Activated CD4-positive, alpha-beta T cell treated with anti-CD3 and anti-CD28 coated beads for 4 hours (primary cell): ENCODE measurements at regions not wholly inside any gene's neighbourhood (a gene's known extent, or its start where the extent isn't known, plus 50 kb on each side); places are given as distances from the start of the nearest gene placed in this dataset.

ENCODE experiments used
- DNase-seq, 2 donors: peaks; one replicate each; pipeline ENCODE4 v3.0.0-alpha.2; 2020

DNA sequence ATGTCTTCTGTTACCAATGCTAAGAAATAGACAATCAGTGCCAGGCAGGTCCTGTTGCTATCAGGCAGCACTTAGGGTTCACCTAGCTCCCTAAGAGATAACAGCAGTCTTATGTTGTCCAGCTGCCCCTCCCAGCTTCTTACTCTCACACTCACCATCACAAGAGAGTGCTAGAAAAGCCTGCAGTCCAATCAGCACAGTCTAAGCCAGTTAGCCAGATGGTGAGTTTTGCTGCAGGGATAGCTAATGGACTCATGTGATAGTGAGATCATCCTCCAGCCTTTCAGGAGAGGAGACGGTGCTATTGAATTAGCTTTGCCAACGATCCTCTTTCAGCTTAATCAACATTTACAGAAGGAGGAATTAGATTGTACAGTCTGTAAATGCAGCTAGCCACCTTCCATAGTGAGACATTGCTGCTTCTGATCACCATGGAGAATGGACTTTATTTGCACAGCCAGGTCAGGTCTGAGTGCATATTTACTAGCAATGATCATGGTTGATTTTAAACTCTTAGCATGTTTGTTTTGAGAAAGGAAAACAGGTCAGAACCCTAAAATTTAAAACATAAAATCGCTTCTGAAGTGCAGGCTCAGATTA is 438.3 kb downstream of the CENPC start:
- no peak for DNase-seq

DNA sequence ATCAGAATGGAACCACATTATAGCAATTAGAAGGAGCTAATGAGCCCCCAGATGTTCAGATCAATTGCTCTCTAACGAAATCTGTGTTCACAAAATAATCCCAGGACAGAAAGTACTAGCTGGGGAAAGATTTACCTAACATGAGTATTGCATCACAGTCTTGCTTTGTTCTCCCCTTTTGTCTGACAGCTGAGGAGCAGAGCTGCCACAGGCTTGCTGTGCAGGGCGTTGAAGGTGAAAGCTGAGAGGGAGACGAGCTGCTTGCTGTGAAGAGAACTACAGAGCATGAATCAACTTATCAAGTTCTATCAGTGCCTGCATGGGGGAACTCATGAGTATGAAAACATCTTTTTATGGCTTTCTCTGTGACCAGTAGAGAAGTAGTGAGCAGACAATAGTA is 441.2 kb downstream of the CENPC start:
- DNase-seq: no peak

DNA sequence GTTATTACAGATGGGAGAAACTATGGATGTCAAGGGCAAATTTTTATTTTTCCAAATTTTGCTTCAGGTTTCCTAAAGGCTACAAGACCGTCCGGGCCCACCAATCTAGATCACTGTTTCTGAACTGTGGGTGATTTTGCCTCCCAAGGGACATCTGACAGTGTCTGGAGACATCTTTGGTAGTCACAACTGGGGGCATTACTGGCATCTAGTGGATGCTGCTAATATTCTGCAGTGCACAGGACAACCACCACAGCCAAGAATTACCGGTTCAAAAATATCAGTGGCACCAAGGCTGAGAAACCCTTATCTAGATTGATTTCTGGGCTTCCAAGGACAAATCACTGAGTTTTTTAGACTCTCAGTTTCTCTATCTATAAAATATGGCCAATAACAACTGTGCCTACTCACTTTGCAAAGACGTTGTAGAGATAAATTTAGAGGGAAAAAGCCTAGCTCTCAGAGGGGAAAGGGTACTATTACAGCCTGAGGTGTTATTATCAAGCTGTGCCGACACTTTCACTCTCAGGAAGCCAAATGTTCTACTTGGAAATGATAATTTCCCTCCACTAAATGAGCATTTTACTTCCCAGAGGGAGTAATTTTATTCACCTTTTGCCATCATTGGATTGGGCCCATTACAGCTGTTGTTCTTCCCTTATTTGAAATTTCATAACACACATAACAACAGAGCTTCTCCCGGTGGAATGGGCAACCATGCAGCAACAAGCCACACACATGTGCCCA is 442.1 kb downstream of the CENPC start:
- DNase-seq: no peak

GRCh38 chr4:67101612-67102011 is 443.7 kb downstream of the CENPC start:
- DNase-seq: no peak

GRCh38 chr4:67092351-67092750 is 453.0 kb downstream of the CENPC start:
- no peak for DNase-seq

GRCh38 chr4:67091673-67092072 is 453.6 kb downstream of the CENPC start:
- no peak for DNase-seq

DNA sequence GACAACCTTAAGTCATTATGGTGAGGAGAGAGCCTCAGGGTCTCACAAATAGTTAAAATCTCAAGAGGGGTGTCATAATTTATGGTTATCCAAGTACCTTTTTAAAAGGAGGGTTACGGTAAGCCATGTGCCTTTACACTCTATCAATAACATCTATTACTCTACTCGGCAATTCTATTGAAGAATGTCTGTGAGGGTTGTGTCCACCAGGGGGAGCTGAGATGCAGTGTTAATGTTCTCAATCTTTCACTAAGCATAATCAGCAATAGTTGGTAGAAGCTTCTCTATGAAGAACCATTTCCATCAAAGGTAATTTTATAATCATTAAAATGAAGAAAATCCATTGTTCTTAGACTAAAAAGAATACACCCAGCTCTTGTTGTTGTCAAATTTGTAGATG is 457.4 kb downstream of the CENPC start:
- peak; percentile 2 to 11 for DNase-seq

GRCh38 chr4:67084783-67085182 is 460.5 kb downstream of the CENPC start:
- no peak for DNase-seq

GRCh38 chr4:67083496-67083895 is 461.8 kb downstream of the CENPC start:
- no peak for DNase-seq

DNA sequence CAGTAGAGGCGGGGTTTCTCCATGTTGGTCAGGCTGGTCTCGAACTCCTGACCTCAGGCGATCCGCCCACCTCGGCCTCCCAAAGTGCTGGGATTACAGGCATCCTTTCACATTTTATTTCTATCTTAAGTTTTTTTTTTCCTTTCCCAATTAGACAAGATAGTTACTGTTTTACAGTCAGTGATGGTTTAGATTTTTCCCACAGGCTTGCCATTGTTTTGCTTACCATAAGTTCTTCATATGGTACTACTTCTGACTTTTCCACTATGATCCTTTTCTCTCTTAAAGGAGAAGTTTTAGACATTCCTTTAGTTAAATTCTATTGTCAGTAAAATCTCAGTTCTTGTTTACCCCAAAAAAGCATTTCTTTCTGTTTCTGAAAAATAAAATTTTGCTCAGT is 462.6 kb downstream of the CENPC start:
- DNase-seq: no peak

- DNase-seq: no peak
Observed at GRCh38 chr4:67080046-67080557, 465.2 kb downstream of the CENPC start.

DNA sequence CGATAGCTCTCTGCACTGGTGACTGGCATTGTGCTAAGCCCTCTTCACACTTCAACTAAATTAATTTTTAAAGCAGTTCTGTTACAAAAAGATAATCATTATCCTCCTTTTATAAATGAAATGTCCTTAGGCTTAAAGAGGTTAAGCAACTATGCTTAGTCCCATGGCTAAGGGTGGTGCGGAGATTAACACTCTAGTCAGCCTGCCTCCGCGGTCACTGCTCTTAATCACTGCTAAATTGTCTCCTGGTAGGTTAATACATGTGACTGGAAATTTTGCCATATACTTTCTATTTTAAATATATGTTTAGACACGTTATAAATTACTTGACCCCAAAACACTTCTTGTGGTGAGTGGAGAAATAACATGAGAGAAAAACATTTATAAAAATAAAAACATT is 473.7 kb downstream of the CENPC start:
- no peak for DNase-seq

DNA sequence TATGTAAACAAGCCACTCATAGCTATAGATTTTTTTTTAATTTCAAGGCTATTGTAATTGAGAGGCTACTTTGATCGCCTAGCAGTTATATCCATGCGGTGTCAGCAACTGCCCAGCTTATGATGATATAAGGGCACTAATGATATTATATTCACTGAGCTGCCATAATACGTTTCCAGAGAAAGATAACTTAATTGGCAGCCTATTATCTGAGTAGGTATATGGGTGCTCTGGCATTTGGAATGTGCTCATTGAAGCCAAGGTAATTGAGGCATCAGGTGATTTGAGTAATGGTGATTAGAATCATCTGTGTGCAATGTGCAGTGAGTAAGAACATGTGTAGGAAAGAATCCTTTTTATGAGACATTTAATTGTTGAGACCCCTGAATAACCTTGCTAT is 490.0 kb downstream of the CENPC start:
- no peak for DNase-seq

- DNase-seq: no peak
Observed at GRCh38 chr4:67054896-67055295, 490.4 kb downstream of the CENPC start.

- no peak for DNase-seq
Observed at GRCh38 chr4:67052814-67053675, 492.3 kb downstream of the CENPC start.

- no peak for DNase-seq
Observed at GRCh38 chr4:67051000-67051789, 494.1 kb downstream of the CENPC start.

- DNase-seq: no peak
Observed at GRCh38 chr4:67049446-67049845, 495.9 kb downstream of the CENPC start.

DNA sequence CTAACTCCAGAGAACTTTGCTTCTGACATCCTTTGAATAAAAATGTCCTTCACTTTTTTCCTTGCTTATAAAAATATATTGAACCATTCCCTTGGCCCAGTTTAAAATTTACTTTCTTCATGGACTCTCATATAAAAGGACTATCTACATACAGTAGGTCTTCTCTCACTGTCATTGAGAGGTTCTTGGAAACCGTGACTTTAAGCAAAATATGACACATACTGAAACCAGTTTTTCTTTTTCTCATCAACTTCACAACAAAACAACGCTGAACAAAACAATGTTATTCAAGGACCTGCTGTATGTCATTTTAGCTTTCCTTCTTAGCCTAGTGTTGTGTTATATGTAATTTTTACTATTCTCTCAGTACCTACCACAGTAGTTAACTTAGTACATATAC is 496.8 kb downstream of the CENPC start:
- no peak for DNase-seq

- no peak for DNase-seq
Observed at GRCh38 chr4:67040315-67040714, 505.0 kb downstream of the CENPC start.

DNA sequence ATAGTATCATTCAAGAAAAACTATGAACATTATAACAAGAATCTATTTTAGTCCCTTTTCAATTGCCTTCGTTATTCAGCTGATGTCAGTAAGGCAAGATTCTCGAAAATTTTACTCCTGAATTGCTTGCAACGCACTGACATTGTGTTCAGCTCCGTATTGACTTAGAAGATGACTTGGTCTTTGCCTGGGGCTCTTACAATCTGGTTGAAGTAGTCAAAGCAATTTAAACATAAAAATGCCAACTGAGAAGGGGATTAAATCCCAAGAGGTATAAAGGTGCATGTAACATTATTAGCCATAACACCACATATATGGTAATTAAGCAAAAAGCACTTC is 507.1 kb downstream of the CENPC start:
- DNase-seq: no peak

GRCh38 chr4:67037504-67038227 is 507.6 kb downstream of the CENPC start:
- no peak for DNase-seq

DNA sequence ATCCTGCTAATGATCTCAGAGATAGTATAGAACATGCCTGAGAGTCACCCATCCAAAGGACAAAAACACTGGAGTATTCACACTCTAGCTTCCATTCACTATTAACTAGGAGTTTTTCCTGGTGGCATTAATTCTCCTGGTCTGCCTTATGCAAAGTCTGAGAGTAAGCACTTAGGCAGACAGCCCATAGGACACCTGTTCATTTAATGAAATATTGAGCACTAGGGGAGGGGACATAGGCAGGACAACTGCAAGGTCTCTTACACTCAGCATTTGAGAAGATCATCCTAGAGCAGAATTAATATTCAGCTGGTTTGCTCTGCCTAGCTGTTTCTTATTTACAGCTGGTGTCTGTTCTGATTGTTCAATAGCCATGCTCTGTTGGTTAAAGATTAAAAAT is 508.5 kb downstream of the CENPC start:
- no peak for DNase-seq
